ENCODE measurements at regions not wholly inside any gene's neighbourhood (a gene's known extent, or its start where the extent isn't known, plus 50 kb on each side); places are given as distances from the start of the nearest gene placed in this dataset.

DNA sequence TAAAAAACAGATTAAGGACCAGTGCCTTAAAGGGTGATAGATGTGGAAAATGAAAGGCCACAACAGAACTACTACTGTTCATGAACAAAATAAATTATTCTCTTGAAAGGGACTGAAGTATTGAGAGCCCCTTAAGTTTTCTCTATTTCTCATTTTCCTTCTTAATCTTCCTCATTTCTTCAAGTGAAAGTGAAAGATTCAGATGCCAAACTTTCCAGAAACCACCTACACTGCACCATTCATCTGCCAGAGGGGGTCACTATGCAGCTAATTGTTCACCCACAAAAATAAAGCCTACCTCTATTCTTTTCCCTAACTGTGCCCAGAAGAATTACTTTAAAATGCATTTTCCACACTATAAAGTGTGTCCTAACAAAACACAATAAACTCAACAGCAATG lies 140.1 kb downstream of the NR4A2 start (continued):
- TF ChIP-seq TBP (IDR thresholded peaks at IDR 0.05; ENCODE audit: low read depth, low read length) (no peak), HDAC2 (IDR thresholded peaks at IDR 0.05; ENCODE audit: borderline replicate concordance in 1 of 2, low read depth in 2 of 2, low read length in 2 of 2) (no peak), RFX5 (IDR thresholded peaks at IDR 0.05; ENCODE audit: borderline replicate concordance, low read depth, low read length) (no peak), RXRA (IDR thresholded peaks at IDR 0.05; ENCODE audit: insufficient read depth, low read depth, low read length) (no peak), CREB1 (IDR thresholded peaks at IDR 0.05) (no peak)

All from H1 (cell line).